Vagina (tissue), 2 donors: ENCODE measurements at regions not wholly inside any gene's neighbourhood (a gene's known extent, or its start where the extent isn't known, plus 50 kb on each side); places are given as distances from the start of the nearest gene placed in this dataset.

Source experiments
- DNase-seq, 2 donors: peaks; one replicate each; pipeline ENCODE4 v3.0.0-alpha.2; 2017; ENCODE audit errors: extremely low spot score in 2 of 2
- H3K27ac ChIP-seq: fragments of 200-600 bp; sonication (generic); one replicate; pipeline ENCODE4 v1.5.1; 2019
- H3K27me3 ChIP-seq: fragments of 200-600 bp; sonication (generic); one replicate; pipeline ENCODE4 v1.5.1; 2019
- H3K36me3 ChIP-seq, 2 donors: fragments of 200-600 bp; sonication (generic); one replicate each; pipeline ENCODE4 v1.5.1; 2017 to 2019
- H3K4me1 ChIP-seq: fragments of 200-600 bp; sonication (generic); one replicate; pipeline ENCODE4 v1.5.1; 2019
- H3K4me3 ChIP-seq, 2 donors: fragments of 200-600 bp; sonication (generic); 1 replicate in 1 of 2; 2 replicates in 1 of 2; pipeline ENCODE4 v1.5.1; 2016 to 2019
- H3K9me3 ChIP-seq: fragments of 200-600 bp; sonication (generic); one replicate; pipeline ENCODE4 v1.5.1; 2019
- POLR2A ChIP-seq, 2 donors: fragments of 450-650 bp; IDR thresholded peaks; one replicate each; pipeline ENCODE4 v1.6.1; 2017; ENCODE audit warnings: antibody characterized with exemption in 2 of 2, mild to moderate bottlenecking in 2 of 2, moderate library complexity in 2 of 2
- POLR2AphosphoS5 ChIP-seq, 2 donors: sonication (generic); formaldehyde crosslinking; IDR thresholded peaks; one replicate each; pipeline ENCODE4 v1.9.0; 2017; ENCODE audit warnings: antibody characterized with exemption in 2 of 2, mild to moderate bottlenecking in 2 of 2, low read depth in 1 of 2; ENCODE audit not compliant: insufficient read depth in 1 of 2
- intact Hi-C: fragments of 100-400 bp; cut with DNase I; formaldehyde crosslinking; loops from one replicate; pipeline ENCODE4 v1.15.1; 2023
- TF ChIP-seq, protein P1 (sequence below), 3 experiments: fragments of 450-650 bp in 2 of 3; fragments of 200-600 bp in 1 of 3; sonication (generic) in 1 of 3; IDR thresholded peaks; one replicate each; pipeline ENCODE4 v1.5.1; 2017 to 2019; ENCODE audit warnings: antibody characterized with exemption in 3 of 3, mild to moderate bottlenecking in 2 of 3, moderate library complexity in 2 of 3

DNA sequence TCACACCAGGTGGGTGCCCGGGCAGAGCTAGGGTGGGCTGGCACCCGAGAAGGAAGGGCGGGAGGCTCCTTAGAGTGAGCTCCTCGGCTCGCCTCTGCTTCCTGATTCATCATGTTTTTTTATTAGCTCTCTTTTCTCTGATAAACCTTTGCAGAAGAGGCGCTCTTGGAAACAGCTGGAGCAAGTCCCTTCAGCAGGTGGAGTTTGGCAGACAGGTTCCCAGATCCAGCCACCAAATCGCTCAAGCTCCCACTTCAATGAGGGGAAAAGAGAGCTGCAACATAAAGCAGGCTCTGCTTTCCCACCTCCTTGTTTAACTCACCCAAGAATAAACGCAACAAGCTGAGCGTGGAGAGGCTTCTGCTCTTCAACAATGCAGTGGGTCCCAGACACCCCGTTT lies 244.8 kb downstream of the TSHZ3 start:
- no peak overlapping the region for H3K4me3 ChIP-seq
- H3K9me3 ChIP-seq, result no peaks in the 10 kb centered on the region
- no peaks in the 10 kb centered on the region for H3K36me3 ChIP-seq
- intact Hi-C loops, result no loop called here
- H3K27me3 ChIP-seq, result no peaks in the 10 kb centered on the region
- DNase-seq, result no peak
- H3K27ac ChIP-seq, result no peak overlapping the region
- H3K4me1 ChIP-seq, result no peaks in the 10 kb centered on the region
- TF ChIP-seq POLR2A (IDR thresholded peaks at IDR 0.05) (no peak), POLR2AphosphoS5 (IDR thresholded peaks at IDR 0.05; ENCODE audit: insufficient read depth in 1 of 2, low read depth in 1 of 2) (no peak)
- TF ChIP-seq, protein P1, sequence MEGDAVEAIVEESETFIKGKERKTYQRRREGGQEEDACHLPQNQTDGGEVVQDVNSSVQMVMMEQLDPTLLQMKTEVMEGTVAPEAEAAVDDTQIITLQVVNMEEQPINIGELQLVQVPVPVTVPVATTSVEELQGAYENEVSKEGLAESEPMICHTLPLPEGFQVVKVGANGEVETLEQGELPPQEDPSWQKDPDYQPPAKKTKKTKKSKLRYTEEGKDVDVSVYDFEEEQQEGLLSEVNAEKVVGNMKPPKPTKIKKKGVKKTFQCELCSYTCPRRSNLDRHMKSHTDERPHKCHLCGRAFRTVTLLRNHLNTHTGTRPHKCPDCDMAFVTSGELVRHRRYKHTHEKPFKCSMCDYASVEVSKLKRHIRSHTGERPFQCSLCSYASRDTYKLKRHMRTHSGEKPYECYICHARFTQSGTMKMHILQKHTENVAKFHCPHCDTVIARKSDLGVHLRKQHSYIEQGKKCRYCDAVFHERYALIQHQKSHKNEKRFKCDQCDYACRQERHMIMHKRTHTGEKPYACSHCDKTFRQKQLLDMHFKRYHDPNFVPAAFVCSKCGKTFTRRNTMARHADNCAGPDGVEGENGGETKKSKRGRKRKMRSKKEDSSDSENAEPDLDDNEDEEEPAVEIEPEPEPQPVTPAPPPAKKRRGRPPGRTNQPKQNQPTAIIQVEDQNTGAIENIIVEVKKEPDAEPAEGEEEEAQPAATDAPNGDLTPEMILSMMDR (IDR thresholded peaks at IDR 0.05), result no peak

DNA sequence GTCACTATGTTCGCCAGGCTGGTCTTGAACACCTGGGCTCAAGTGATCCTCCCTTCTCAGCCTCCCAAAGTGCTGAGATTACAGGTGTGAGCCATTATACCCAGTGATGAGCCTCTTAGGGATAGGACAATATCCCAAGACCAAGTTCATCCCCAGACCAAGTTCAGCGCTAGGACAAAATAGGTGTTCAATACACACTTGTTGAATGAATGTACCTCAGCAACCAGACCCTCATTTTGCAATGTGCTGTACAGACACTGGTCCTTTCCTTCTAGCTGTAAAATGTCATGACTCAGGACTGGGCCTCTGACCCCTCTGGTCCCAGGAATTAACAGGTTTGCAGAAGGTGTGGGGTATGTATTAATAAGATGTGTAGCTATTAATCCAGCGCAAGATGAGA lies 246.0 kb downstream of the TSHZ3 start:
- Histone ChIP-seq H3K4me3 (no peak overlapping the region), H3K27ac (no peak overlapping the region), H3K36me3 (no peaks in the 10 kb centered on the region), H3K9me3 (no peaks in the 10 kb centered on the region), H3K27me3 (no peaks in the 10 kb centered on the region), H3K4me1 (no peaks in the 10 kb centered on the region)
- DNase-seq, result no peak
- intact Hi-C loops, result no loop called here
- TF ChIP-seq, protein P1 (IDR thresholded peaks at IDR 0.05), result no peak
- no peak for TF ChIP-seq POLR2AphosphoS5 (IDR thresholded peaks at IDR 0.05; ENCODE audit: insufficient read depth in 1 of 2, low read depth in 1 of 2)
- no peak for TF ChIP-seq POLR2A (IDR thresholded peaks at IDR 0.05)

DNA sequence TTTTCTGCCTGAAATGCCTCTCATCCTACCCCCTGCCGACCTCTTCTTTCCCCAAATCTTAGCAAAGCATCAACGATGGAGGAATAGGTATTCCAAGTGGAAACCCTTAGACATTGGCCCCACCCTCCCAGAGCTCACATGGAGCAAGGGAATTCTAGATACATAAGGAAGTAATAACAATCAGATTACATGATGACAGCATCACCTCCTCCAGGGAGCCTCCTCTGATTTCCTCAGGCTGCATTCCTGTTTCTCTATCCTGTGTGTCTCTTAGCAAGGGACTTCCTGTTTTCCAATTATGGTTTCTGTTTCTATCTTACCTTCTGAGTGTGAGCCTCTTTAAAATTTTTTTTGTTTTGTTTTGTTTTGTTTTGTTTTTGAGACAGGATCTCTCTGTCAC lies 246.6 kb downstream of the TSHZ3 start:
- H3K9me3 ChIP-seq, result no peaks in the 10 kb centered on the region
- H3K27me3 ChIP-seq, result no peaks in the 10 kb centered on the region
- H3K4me3 ChIP-seq, result no peak overlapping the region
- no peaks in the 10 kb centered on the region for H3K4me1 ChIP-seq
- no peak overlapping the region for H3K27ac ChIP-seq
- no peak for DNase-seq
- intact Hi-C loops, result no loop called here
- TF ChIP-seq POLR2AphosphoS5 (IDR thresholded peaks at IDR 0.05; ENCODE audit: insufficient read depth in 1 of 2, low read depth in 1 of 2), result no peak
- TF ChIP-seq, protein P1 (IDR thresholded peaks at IDR 0.05), result no peak
- TF ChIP-seq POLR2A (IDR thresholded peaks at IDR 0.05), result no peak
- H3K36me3 ChIP-seq, result no peaks in the 10 kb centered on the region

DNA sequence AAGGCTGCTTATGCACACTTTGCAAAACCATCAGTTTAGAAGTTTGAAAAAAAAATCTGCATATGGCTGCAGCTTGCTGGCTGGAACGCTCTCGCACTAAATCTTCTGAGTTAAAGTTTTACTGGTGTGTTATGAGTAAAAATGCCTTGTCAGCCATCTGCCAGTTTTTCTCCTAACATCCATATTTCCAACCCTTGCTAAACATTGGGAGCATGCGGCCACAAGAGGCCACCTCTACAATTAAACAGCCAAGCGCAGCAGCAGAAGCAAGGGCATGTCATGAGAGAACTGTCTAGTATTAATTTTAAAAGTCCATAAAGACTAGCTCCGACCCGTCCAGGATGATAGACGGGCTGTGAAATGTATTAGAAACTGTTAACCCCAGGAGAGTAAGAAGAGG lies 248.3 kb downstream of the TSHZ3 start:
- Histone ChIP-seq H3K9me3 (no peaks in the 10 kb centered on the region), H3K4me3 (no peak overlapping the region), H3K27ac (no peak overlapping the region), H3K27me3 (no peaks in the 10 kb centered on the region), H3K4me1 (no peaks in the 10 kb centered on the region), H3K36me3 (no peaks in the 10 kb centered on the region)
- TF ChIP-seq, protein P1 (IDR thresholded peaks at IDR 0.05), result no peak
- TF ChIP-seq POLR2A (IDR thresholded peaks at IDR 0.05) (no peak), POLR2AphosphoS5 (IDR thresholded peaks at IDR 0.05; ENCODE audit: insufficient read depth in 1 of 2, low read depth in 1 of 2) (no peak)
- no peak for DNase-seq
- intact Hi-C loops, result no loop called here

DNA sequence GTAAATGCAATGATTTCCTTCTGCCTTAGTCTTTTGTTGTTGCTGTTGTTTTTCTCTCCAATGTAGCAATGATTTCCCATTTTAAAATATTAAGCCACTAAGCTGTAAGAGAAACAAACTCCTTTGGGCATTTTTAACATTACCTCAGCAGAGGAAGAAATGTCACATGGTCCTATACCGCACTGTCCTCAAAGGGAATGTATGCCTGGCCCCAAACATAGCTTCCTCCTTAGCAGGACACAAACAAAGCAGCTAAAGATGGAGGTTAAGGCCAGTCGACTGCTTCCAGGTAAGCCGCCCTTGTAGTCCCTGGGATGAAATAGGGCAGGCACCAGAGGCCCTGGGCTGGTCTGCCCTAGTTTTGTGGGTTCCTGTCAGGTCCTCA lies 249.0 kb downstream of the TSHZ3 start:
- H3K27me3 ChIP-seq, result no peaks in the 10 kb centered on the region
- no peak for DNase-seq
- no peak overlapping the region for H3K27ac ChIP-seq
- no peaks in the 10 kb centered on the region for H3K9me3 ChIP-seq
- no peak overlapping the region for H3K4me3 ChIP-seq
- no peaks in the 10 kb centered on the region for H3K4me1 ChIP-seq
- no peaks in the 10 kb centered on the region for H3K36me3 ChIP-seq
- intact Hi-C loops, result no loop called here
- TF ChIP-seq, protein P1 (IDR thresholded peaks at IDR 0.05), result no peak
- TF ChIP-seq POLR2AphosphoS5 (IDR thresholded peaks at IDR 0.05; ENCODE audit: insufficient read depth in 1 of 2, low read depth in 1 of 2) (no peak), POLR2A (IDR thresholded peaks at IDR 0.05) (no peak)
